SU-DHL-6 (cell line): ENCODE measurements at regions not wholly inside any gene's neighbourhood (a gene's known extent, or its start where the extent isn't known, plus 50 kb on each side); places are given as distances from the start of the nearest gene placed in this dataset.

Experiments used
- EZH2phosphoT487 ChIP-seq: fragments of 200-600 bp; sonication (generic), shearing (Covaris generic); conservative IDR thresholded peaks from 2 replicates; pipeline ENCODE4 v1.6.1; 2018; ENCODE audit warnings: mild to moderate bottlenecking, antibody characterized with exemption, low read length, moderate library complexity, mixed read lengths
- TF ChIP-seq, protein P1 (sequence below): fragments of 200-600 bp; sonication (generic); IDR thresholded peaks from one replicate; pipeline ENCODE4 v1.5.1; 2017; ENCODE audit warnings: antibody characterized with exemption, mild to moderate bottlenecking, low read length, moderate library complexity; ENCODE audit not compliant: insufficient read depth, poor library complexity, severe bottlenecking

DNA sequence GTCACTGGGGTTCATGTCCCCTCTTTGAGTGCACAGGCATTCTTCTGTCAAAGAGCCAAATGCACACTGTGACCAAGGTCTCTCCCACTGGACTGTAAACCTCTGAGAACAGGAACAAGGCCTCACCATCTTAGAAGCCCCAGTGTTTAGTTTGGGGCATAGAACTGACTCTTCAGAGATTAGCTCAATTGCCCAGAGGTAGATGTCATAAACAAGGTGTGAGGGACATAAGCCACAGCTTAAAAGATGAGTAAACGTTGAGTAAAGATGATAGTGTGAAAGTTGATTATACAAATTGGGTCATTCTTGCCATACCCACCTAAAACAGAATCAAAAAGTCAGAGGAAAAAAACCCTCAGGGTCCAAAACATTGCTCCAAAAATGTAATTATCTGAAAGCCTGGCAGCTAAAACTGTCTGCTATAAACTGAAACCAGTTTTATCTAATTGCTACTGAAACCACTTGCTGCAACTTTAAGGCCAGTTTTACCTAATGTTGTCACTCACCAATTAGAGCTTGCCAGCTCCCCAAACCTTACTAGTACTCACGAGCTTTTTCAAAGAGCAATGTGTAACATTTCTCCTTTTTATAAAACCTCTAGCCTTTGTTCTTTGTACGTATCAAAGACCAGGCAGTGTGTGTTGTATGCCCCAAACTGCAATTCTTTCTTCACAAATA, 415.2 kb downstream of the RAP2B start:
- TF ChIP-seq, protein P1, sequence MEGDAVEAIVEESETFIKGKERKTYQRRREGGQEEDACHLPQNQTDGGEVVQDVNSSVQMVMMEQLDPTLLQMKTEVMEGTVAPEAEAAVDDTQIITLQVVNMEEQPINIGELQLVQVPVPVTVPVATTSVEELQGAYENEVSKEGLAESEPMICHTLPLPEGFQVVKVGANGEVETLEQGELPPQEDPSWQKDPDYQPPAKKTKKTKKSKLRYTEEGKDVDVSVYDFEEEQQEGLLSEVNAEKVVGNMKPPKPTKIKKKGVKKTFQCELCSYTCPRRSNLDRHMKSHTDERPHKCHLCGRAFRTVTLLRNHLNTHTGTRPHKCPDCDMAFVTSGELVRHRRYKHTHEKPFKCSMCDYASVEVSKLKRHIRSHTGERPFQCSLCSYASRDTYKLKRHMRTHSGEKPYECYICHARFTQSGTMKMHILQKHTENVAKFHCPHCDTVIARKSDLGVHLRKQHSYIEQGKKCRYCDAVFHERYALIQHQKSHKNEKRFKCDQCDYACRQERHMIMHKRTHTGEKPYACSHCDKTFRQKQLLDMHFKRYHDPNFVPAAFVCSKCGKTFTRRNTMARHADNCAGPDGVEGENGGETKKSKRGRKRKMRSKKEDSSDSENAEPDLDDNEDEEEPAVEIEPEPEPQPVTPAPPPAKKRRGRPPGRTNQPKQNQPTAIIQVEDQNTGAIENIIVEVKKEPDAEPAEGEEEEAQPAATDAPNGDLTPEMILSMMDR, result no peak
- no peak for TF ChIP-seq EZH2phosphoT487
